Neuron (in vitro differentiated cells): ENCODE measurements at regions not wholly inside any gene's neighbourhood (a gene's known extent, or its start where the extent isn't known, plus 50 kb on each side); places are given as distances from the start of the nearest gene placed in this dataset.

Source experiments
- H2AFZ ChIP-seq: one replicate; pipeline ENCODE4 v1.6.1; 2013; ENCODE audit warnings: low read depth, mild to moderate bottlenecking, inconsistent platforms, low read length, moderate library complexity
- H3K27me3 ChIP-seq: one replicate; pipeline ENCODE4 v1.6.1; 2013; ENCODE audit warnings: low read length; ENCODE audit not compliant: insufficient read depth
- H3K36me3 ChIP-seq: one replicate; pipeline ENCODE4 v1.6.1; 2013; ENCODE audit warnings: low read length; ENCODE audit not compliant: insufficient read depth
- H3K4me1 ChIP-seq: one replicate; pipeline ENCODE4 v1.6.1; 2013; ENCODE audit warnings: low read length; ENCODE audit not compliant: insufficient read depth
- H3K4me3 ChIP-seq: 2 replicates; pipeline ENCODE4 v1.5.1; 2013; ENCODE audit warnings: mild to moderate bottlenecking, low read length, moderate library complexity
- H3K9me3 ChIP-seq: one replicate; pipeline ENCODE4 v1.6.1; 2013; ENCODE audit warnings: low read length

DNA sequence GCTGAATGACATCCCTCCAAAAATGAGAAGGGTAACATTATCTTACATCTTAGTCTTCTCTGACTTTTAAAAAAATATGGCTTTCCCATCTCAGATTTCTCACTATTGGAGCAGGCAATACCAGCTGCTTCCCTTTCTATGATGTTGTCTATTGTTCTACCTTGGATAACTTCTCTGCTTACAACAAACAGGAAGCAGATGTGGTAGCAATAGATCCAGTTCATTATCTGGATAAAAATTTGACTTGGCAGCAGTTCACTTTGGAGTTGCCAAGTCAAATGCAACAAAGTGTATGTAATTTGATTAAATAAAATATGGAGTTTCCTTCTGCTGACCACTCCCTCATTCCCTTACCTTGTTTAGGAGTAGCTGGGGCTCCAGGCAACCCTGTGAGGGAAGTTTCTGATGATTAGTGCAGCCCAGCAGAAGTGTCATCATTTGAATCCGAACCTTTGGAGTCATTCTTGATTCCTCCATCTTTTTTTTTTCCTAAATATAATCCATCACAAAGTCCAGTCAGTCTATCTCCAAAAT lies 72.0 kb upstream of the GPRIN3 start:
- Histone ChIP-seq H3K4me3 (no peak overlapping the region), H3K9me3 (no peaks in the 10 kb centered on the region), H3K4me1 (peaks cover 5% of the 10 kb centered on the region), H3K36me3 (no peaks in the 10 kb centered on the region), H3K27me3 (no peaks in the 10 kb centered on the region), H2AFZ (no peak overlapping the region)

GRCh38 chr4:89373394-89373793 lies 65.8 kb upstream of the GPRIN3 start:
- no peaks in the 10 kb centered on the region for H3K9me3 ChIP-seq
- H2AFZ ChIP-seq, result no peak overlapping the region
- H3K36me3 ChIP-seq, result no peaks in the 10 kb centered on the region
- no peak overlapping the region for H3K4me3 ChIP-seq
- peaks cover 6% of the 10 kb centered on the region for H3K4me1 ChIP-seq
- no peaks in the 10 kb centered on the region for H3K27me3 ChIP-seq

DNA sequence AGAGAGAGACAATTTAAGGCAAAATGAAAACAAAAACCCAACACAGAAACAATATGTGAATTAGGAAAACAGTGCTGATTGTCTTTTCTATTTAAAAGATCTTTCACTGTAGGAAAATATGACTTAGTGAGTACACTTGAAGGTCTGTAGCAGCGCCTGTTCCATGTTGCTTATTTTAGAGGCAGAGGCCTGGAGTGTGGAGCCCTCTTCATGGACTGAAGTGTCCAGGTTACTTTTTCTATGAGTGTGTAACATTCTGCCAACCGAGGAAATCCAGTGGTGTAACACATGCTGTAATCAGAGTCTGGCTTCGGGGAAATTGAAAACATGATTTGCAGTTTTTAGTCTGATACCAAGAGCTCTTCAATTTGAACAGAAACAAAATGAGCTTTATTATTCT lies 64.0 kb upstream of the GPRIN3 start:
- Histone ChIP-seq H3K9me3 (no peaks in the 10 kb centered on the region), H3K27me3 (no peaks in the 10 kb centered on the region), H3K4me1 (peaks cover 6% of the 10 kb centered on the region), H3K36me3 (no peaks in the 10 kb centered on the region), H2AFZ (no peak overlapping the region), H3K4me3 (no peak overlapping the region)

DNA sequence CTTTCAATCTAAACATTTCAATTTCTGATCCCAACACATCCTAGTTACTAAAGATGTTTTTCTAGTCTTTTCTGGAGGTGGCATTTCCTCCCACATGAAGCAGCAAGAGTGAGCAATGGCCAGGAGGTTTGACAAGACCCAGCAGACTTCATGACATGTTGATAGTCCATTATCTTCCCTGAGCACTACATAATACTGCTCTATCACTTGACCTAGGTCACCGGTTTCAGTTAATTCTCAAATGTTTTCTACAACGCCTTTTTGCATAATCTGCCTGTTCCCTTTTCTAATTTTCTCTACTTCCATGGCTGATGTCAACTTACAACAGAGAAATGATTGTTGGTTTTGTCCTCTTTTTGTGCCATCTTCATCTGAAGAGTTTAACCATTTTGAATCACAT lies 62.0 kb upstream of the GPRIN3 start:
- Histone ChIP-seq H3K9me3 (no peaks in the 10 kb centered on the region), H3K36me3 (no peaks in the 10 kb centered on the region), H3K4me1 (peaks cover 6% of the 10 kb centered on the region), H2AFZ (no peak overlapping the region), H3K4me3 (no peak overlapping the region), H3K27me3 (no peaks in the 10 kb centered on the region)

DNA sequence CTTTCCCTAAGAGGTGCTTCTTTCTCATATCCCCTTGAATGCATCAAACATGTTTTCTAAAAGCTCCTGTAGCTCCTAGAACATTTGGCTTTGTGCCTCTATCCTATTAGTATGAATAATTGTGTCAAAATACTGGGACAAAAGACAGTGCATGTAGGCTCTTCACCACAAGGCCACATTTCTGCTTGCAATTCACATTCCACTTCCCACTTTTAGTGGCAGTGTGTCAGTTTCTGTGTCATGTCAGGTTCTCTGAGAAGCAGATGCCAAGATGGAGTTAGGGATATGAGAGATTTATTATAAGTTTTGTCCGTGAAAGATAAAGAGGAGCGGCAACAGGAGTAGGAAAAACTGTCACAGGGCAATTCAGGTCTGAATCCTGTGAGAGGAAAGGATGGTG lies 61.3 kb upstream of the GPRIN3 start:
- H2AFZ ChIP-seq, result no peak overlapping the region
- H3K4me1 ChIP-seq, result peaks cover 6% of the 10 kb centered on the region
- H3K4me3 ChIP-seq, result no peak overlapping the region
- H3K27me3 ChIP-seq, result no peaks in the 10 kb centered on the region
- H3K9me3 ChIP-seq, result no peaks in the 10 kb centered on the region
- H3K36me3 ChIP-seq, result no peaks in the 10 kb centered on the region

GRCh38 chr4:89365776-89366175 lies 58.2 kb upstream of the GPRIN3 start:
- H2AFZ ChIP-seq, result no peak overlapping the region

GRCh38 chr4:89365375-89365774 lies 57.8 kb upstream of the GPRIN3 start:
- Histone ChIP-seq H3K36me3 (no peaks in the 10 kb centered on the region), H3K4me3 (no peak overlapping the region), H3K9me3 (no peaks in the 10 kb centered on the region), H3K4me1 (no peaks in the 10 kb centered on the region), H2AFZ (no peak overlapping the region), H3K27me3 (no peaks in the 10 kb centered on the region)

More at GRCh38 chr4:89365776-89366175, 58.2 kb upstream of the GPRIN3 start:
- Histone ChIP-seq H3K36me3 (no peaks in the 10 kb centered on the region), H3K27me3 (no peaks in the 10 kb centered on the region), H3K4me1 (no peaks in the 10 kb centered on the region), H3K4me3 (no peak overlapping the region), H3K9me3 (no peaks in the 10 kb centered on the region)

GRCh38 chr4:89364541-89364940 lies 56.9 kb upstream of the GPRIN3 start:
- Histone ChIP-seq H3K36me3 (no peaks in the 10 kb centered on the region), H2AFZ (no peak overlapping the region), H3K4me1 (no peaks in the 10 kb centered on the region), H3K27me3 (no peaks in the 10 kb centered on the region), H3K9me3 (no peaks in the 10 kb centered on the region), H3K4me3 (no peak overlapping the region)

DNA sequence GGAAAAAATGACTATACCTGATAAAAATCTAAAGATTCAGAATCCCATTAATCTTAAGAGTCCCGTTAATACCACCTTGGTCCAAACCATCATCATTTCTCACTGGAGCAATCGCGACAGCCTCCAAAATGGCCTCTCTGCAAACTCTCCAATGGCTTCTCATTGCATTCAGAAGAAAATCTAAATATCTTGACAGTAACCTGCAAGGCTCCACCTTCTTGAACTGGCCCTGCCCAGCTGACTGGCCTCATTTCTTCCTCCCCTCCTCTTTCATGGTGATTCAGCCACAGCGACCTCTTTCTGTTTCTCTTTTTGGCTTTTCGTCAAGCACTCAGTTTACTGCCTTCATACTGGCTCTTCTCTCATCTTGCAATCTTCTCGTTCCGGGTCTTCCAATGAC lies 56.2 kb upstream of the GPRIN3 start:
- no peak overlapping the region for H2AFZ ChIP-seq
- H3K4me3 ChIP-seq, result no peak overlapping the region
- no peaks in the 10 kb centered on the region for H3K27me3 ChIP-seq
- no peaks in the 10 kb centered on the region for H3K9me3 ChIP-seq
- no peaks in the 10 kb centered on the region for H3K36me3 ChIP-seq
- H3K4me1 ChIP-seq, result no peaks in the 10 kb centered on the region

DNA sequence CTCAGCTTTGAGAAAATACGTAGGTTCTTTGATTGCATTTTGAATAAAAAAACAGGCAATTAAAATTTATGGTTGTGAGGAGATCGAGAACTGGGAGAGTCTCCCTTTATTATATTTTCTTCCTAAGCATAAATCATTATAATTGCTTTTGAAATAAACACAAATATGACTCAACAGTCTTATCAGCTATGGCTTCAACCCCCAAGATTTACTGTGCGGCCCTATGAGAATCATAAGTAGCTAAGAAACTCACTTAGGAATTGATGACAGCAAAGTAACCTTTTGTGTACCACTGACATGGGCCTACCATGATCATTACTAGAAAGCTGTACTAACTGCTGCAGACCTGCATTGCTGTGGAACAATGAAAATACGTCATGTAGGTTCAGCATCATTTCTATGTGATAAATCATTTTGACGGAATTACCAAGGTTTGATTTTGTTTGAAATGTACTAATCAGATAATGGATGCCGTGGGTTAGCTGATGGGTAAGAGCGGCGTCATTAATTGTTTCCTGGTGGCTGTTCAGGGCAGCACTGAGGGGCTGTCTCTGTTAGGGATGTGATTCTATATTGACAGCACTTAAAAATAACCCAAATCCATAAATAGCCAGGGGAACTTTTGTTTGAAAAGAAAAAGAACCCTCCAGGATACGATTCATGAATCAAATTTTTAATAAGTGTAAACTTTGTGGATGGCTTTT lies 51.5 kb upstream of the GPRIN3 start:
- H3K9me3 ChIP-seq, result no peaks in the 10 kb centered on the region
- no peak overlapping the region for H2AFZ ChIP-seq
- H3K27me3 ChIP-seq, result no peaks in the 10 kb centered on the region
- H3K4me1 ChIP-seq, result no peaks in the 10 kb centered on the region
- H3K36me3 ChIP-seq, result no peaks in the 10 kb centered on the region
- no peak overlapping the region for H3K4me3 ChIP-seq

DNA sequence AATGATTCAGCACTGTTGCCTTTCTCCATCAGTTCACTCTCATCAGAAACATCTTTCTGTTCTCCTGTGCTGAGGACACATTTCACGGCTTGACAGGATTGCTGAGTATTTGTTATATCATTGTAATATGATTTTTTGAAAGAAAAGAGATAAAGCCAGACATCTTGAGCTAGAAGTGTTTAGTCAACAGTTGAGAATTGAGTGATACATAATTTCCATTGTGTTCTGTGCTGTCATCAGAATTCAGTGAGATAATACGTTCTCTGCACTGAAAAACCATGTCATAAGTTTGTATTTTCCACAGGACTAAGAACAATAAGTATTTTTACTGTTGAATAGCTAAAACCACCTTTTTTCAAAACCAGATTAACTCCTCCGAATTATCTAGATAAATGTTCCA lies 50.2 kb upstream of the GPRIN3 start:
- Histone ChIP-seq H3K4me1 (no peaks in the 10 kb centered on the region), H3K4me3 (no peak overlapping the region), H3K27me3 (no peaks in the 10 kb centered on the region), H2AFZ (no peak overlapping the region), H3K9me3 (no peaks in the 10 kb centered on the region), H3K36me3 (no peaks in the 10 kb centered on the region)
